Tibial nerve (tissue), 4 donors: ENCODE measurements at regions not wholly inside any gene's neighbourhood (a gene's known extent, or its start where the extent isn't known, plus 50 kb on each side); places are given as distances from the start of the nearest gene placed in this dataset.

ENCODE experiments used
- EP300 ChIP-seq, 2 donors: sonication (generic); formaldehyde crosslinking; IDR thresholded peaks; one replicate each; pipeline ENCODE4 v1.6.1; 2017; ENCODE audit warnings: antibody characterized with exemption in 2 of 2, mild to moderate bottlenecking in 1 of 2
- POLR2A ChIP-seq, 2 donors: fragments of 450-650 bp; IDR thresholded peaks; one replicate each; pipeline ENCODE4 v1.6.1; 2017; ENCODE audit warnings: antibody characterized with exemption in 2 of 2, mild to moderate bottlenecking in 2 of 2, moderate library complexity in 2 of 2
- TF ChIP-seq, protein P1 (sequence below), 5 experiments: fragments of 200-600 bp in 3 of 5; fragments of 450-650 bp in 2 of 5; sonication (generic) in 3 of 5; IDR thresholded peaks; one replicate each; pipeline ENCODE4 v1.5.1; 2016 to 2019; ENCODE audit warnings: antibody characterized with exemption in 5 of 5, mild to moderate bottlenecking in 3 of 5, moderate library complexity in 2 of 5

DNA sequence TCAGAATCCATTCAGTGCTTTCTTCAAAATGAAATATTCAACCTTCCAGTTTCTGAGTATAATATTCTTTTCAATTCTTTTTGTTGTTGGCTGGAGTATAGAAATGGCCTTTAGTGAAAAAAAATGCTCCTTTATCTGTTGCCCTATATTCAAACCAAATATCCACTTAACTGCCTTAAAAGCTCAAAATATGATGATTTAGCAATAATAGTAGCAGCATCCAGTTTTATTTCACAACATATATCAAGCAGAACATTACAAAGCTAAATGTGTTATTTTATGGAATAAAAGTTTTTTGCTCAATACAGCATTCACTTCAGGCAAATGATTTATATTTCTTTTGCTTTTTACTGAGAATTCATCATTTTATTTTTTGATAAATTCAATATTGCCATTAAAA lies 322.4 kb upstream of the EYS start:
- TF ChIP-seq, protein P1, sequence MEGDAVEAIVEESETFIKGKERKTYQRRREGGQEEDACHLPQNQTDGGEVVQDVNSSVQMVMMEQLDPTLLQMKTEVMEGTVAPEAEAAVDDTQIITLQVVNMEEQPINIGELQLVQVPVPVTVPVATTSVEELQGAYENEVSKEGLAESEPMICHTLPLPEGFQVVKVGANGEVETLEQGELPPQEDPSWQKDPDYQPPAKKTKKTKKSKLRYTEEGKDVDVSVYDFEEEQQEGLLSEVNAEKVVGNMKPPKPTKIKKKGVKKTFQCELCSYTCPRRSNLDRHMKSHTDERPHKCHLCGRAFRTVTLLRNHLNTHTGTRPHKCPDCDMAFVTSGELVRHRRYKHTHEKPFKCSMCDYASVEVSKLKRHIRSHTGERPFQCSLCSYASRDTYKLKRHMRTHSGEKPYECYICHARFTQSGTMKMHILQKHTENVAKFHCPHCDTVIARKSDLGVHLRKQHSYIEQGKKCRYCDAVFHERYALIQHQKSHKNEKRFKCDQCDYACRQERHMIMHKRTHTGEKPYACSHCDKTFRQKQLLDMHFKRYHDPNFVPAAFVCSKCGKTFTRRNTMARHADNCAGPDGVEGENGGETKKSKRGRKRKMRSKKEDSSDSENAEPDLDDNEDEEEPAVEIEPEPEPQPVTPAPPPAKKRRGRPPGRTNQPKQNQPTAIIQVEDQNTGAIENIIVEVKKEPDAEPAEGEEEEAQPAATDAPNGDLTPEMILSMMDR (IDR thresholded peaks at IDR 0.05) = no peak
- no peak for TF ChIP-seq POLR2A (IDR thresholded peaks at IDR 0.05)
- TF ChIP-seq EP300 (IDR thresholded peaks at IDR 0.05) = no peak
